ENCODE measurements at regions not wholly inside any gene's neighbourhood (a gene's known extent, or its start where the extent isn't known, plus 50 kb on each side); places are given as distances from the start of the nearest gene placed in this dataset.

DNA sequence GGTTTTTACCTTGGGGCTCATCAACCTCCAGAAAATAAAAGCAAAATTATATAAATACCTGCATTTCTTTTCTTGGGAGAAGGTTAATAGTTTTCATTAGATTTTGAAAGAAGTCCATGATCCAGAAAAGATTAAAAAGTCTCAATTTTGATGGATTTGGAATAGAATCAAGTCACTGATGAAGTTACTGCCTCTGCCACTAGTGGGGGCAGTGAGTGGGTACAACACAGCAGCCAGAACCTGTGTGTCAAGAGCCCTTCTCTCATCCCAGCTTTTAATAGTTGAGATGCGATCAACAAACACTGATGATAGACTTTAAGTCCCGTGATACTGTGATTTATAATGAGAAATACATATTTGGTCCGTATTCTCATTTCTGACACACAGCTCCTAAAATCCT is 686.7 kb downstream of the DIAPH3 start:
- WGBS (ENCODE audit: insufficient coverage), result no CpG with 5 or more reads among the region's 3 CpGs
- Histone ChIP-seq H3K27me3 (replicated peaks in 1 of 2; ENCODE audit: control insufficient read depth in 2 of 2, extremely low read depth in 1 of 2, insufficient read depth in 2 of 2, low read length in 1 of 2) (no peaks in the 10 kb centered on the region), H3K4me1 (ENCODE audit: control insufficient read depth in 1 of 2, extremely low read depth in 1 of 2, insufficient read depth in 2 of 2, low read length in 2 of 2) (no peaks in the 10 kb centered on the region), H3K9me3 (no peaks in the 10 kb centered on the region), H3K36me3 (ENCODE audit: control insufficient read depth in 2 of 2, extremely low read depth in 1 of 2, insufficient read depth in 1 of 2, low read length in 1 of 2) (no peaks in the 10 kb centered on the region), H3K27ac (ENCODE audit: low read length) (no peak overlapping the region), H3K4me3 (ENCODE audit: control insufficient read depth in 1 of 2, extremely low read depth in 1 of 2, low read length in 1 of 2) (no peak overlapping the region)
- ChIA-PET CTCF (no interaction called here), POLR2A (no interaction called here)
- Mint-ChIP-seq H3K27me3 (peaks cover 0 to 4% of the 10 kb centered on the region in 2 donors), H3K36me3 (no peaks in the 10 kb centered on the region), H3K4me1 (no peaks in the 10 kb centered on the region), H3K27ac (no peak overlapping the region), H3K4me3 (no peak overlapping the region), H3K9me3 (no peaks in the 10 kb centered on the region)
- ATAC-seq (replicated peaks in 1 of 4), result no peak
- DNase-seq, result no peak

DNA sequence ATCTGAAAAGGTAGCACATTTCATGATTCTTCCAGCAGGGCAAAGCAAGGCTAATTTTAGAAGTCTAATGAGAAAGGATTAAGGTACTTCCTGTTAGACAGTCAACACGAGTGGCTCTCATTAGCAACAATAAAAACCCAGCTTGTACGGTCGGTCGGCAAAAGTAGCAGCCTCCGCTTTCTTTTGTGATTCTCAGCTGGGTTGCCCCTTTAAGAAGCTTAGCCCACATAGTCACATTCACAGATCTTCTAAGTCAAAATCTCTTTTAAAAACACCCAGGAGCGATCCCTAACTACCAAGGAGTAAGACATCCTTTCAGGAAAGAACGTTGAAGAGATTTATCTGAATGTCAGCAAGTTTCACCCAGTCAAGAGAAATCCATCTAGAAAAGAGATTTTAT is 684.8 kb downstream of the DIAPH3 start:
- no peaks in the 10 kb centered on the region for H3K9me3 Mint-ChIP-seq

DNA sequence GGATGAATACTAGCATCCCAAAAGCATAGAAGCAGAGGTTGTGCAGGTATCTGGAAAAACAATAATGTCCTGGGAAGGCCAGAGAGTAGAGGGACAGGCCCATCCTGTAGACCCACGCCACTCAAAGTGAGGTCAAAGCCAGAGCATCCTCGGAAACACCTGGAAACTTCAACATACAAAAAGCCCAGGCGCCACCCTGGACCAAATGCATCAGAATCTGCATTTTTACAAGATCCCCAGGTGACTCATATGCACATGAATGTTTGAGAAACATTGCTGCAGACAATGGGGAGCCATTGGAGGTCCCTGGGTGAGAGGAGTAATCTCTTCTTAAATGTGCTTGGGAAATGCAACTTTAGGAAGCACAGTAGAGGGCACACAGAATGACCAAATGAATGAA is 684.1 kb downstream of the DIAPH3 start:
- no peaks in the 10 kb centered on the region for H3K36me3 Mint-ChIP-seq
- ATAC-seq (replicated peaks in 1 of 4) (no peak), DNase-seq (no peak)
- no peaks in the 10 kb centered on the region for H3K9me3 Mint-ChIP-seq
- H3K27ac ChIP-seq (ENCODE audit: low read length), result no peak overlapping the region
- no peak overlapping the region for H3K4me3 ChIP-seq (ENCODE audit: control insufficient read depth in 1 of 2, extremely low read depth in 1 of 2, low read length in 1 of 2)
- no peak overlapping the region for H3K4me3 Mint-ChIP-seq
- CTCF ChIA-PET, result no interaction called here
- no peaks in the 10 kb centered on the region for H3K4me1 Mint-ChIP-seq
- H3K27me3 ChIP-seq (replicated peaks in 1 of 2; ENCODE audit: control insufficient read depth in 2 of 2, extremely low read depth in 1 of 2, insufficient read depth in 2 of 2, low read length in 1 of 2), result no peaks in the 10 kb centered on the region
- no peak overlapping the region for H3K27ac Mint-ChIP-seq
- WGBS (ENCODE audit: insufficient coverage), result no CpG with 5 or more reads among the region's 3 CpGs
- POLR2A ChIA-PET, result no interaction called here
- no peaks in the 10 kb centered on the region for H3K4me1 ChIP-seq (ENCODE audit: control insufficient read depth in 1 of 2, extremely low read depth in 1 of 2, insufficient read depth in 2 of 2, low read length in 2 of 2)
- H3K27me3 Mint-ChIP-seq, result peaks cover 0 to 5% of the 10 kb centered on the region in 2 donors
- H3K9me3 ChIP-seq, result no peaks in the 10 kb centered on the region
- H3K36me3 ChIP-seq (ENCODE audit: control insufficient read depth in 2 of 2, extremely low read depth in 1 of 2, insufficient read depth in 1 of 2, low read length in 1 of 2), result no peaks in the 10 kb centered on the region

More for the DNA sequence above, 684.8 kb downstream of the DIAPH3 start:
- H3K36me3 ChIP-seq (ENCODE audit: control insufficient read depth in 2 of 2, extremely low read depth in 1 of 2, insufficient read depth in 1 of 2, low read length in 1 of 2), result no peaks in the 10 kb centered on the region
- no peaks in the 10 kb centered on the region for H3K4me1 Mint-ChIP-seq
- H3K4me3 Mint-ChIP-seq, result no peak overlapping the region
- no peaks in the 10 kb centered on the region for H3K36me3 Mint-ChIP-seq
- H3K27me3 ChIP-seq (replicated peaks in 1 of 2; ENCODE audit: control insufficient read depth in 2 of 2, extremely low read depth in 1 of 2, insufficient read depth in 2 of 2, low read length in 1 of 2), result no peaks in the 10 kb centered on the region
- H3K4me3 ChIP-seq (ENCODE audit: control insufficient read depth in 1 of 2, extremely low read depth in 1 of 2, low read length in 1 of 2), result no peak overlapping the region
- no peaks in the 10 kb centered on the region for H3K4me1 ChIP-seq (ENCODE audit: control insufficient read depth in 1 of 2, extremely low read depth in 1 of 2, insufficient read depth in 2 of 2, low read length in 2 of 2)
- no peak overlapping the region for H3K27ac Mint-ChIP-seq
- ChIA-PET CTCF (no interaction called here), POLR2A (no interaction called here)
- WGBS (ENCODE audit: insufficient coverage), result 90% methylated on average over 4 of the region's 7 CpGs
- DNase-seq, result no peak
- ATAC-seq (replicated peaks in 1 of 4), result no peak
- H3K9me3 ChIP-seq, result no peaks in the 10 kb centered on the region
- H3K27ac ChIP-seq (ENCODE audit: low read length), result no peak overlapping the region
- H3K27me3 Mint-ChIP-seq, result peaks cover 0 to 5% of the 10 kb centered on the region in 2 donors

DNA sequence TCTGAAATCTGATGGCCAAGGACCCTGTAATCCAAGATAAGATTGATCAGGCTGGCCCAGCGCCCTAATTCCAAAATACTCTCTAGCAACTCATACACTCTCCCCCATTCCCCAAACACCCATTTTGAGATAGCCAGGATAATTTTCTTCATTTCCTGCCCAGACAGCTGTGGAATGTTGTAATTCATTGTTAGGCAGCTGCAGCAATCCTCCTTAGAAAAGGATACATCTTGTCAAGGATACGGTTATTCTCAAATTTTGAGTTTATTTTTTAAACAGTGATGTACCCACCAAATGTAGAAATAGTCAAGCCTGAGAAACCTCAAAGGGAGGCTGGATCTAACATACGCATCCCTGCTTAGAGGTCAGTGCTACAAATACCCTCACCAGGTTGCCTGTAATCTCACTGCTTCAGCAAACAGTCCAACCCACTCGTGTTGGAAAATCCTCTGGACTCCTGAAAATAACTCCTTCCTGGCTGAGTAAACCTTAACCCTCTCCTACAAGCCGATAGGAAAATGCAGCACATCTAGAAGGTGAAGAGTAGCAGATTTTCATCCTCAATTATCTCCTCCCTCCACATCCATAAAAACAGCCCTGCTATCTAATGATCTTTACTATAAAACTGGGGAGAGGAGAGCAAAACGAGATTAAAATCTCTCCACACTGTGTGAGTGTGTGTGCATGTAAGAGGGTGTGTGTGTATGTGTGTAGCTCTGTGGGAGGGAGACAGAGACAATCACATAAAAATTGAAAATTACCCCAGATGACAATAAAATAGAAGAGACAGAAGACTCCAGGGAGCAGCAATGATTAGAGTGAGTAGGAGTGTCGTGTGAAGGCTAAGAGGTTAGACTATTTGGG is 683.1 kb downstream of the DIAPH3 start:
- Mint-ChIP-seq H3K27ac (no peak overlapping the region), H3K27me3 (peaks cover 0 to 5% of the 10 kb centered on the region in 2 donors), H3K4me3 (no peak overlapping the region), H3K9me3 (no peaks in the 10 kb centered on the region), H3K36me3 (no peaks in the 10 kb centered on the region), H3K4me1 (no peaks in the 10 kb centered on the region)
- WGBS (ENCODE audit: insufficient coverage), result 83% methylated on average over 2 of the region's 7 CpGs
- no peaks in the 10 kb centered on the region for H3K27me3 ChIP-seq (replicated peaks in 1 of 2; ENCODE audit: control insufficient read depth in 2 of 2, extremely low read depth in 1 of 2, insufficient read depth in 2 of 2, low read length in 1 of 2)
- H3K4me1 ChIP-seq (ENCODE audit: control insufficient read depth in 1 of 2, extremely low read depth in 1 of 2, insufficient read depth in 2 of 2, low read length in 2 of 2), result no peaks in the 10 kb centered on the region
- H3K36me3 ChIP-seq (ENCODE audit: control insufficient read depth in 2 of 2, extremely low read depth in 1 of 2, insufficient read depth in 1 of 2, low read length in 1 of 2), result no peaks in the 10 kb centered on the region
- H3K27ac ChIP-seq (ENCODE audit: low read length), result no peak overlapping the region
- H3K9me3 ChIP-seq, result no peaks in the 10 kb centered on the region
- H3K4me3 ChIP-seq (ENCODE audit: control insufficient read depth in 1 of 2, extremely low read depth in 1 of 2, low read length in 1 of 2), result no peak overlapping the region
- CTCF ChIA-PET, result no interaction called here
- ATAC-seq (replicated peaks in 1 of 4) (no peak), DNase-seq (no peak)
- POLR2A ChIA-PET, result no interaction called here

DNA sequence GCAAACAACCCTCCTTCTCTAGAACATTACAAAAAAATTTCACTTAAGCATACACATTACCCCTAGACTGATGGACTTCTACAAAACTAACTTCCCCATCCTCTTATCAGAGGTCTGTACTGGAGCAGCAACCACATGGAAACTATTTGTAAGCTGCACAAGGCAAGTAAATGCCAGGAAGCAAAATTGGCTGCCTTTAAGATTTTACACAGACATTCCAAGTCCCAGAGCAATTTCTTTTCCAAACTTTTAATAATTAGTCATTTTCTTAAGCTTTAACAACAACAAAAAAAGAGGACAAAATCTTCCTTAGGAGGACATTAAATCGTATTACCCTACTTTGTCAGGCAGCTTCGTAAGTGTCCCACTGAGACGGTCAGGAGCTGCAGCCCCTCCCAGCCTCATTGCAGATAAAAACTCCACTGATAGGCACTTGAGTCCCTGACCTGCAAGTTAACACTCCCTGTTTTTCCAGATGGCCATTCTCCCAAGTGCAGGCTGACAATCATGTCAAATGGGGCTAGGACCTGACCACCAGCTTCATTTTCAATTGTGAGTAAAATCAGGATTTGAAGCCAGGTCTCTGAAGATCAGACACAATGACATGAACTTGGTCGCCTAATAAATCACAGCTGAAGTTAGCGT is 680.1 kb downstream of the DIAPH3 start:
- H3K9me3 Mint-ChIP-seq, result no peaks in the 10 kb centered on the region
- CTCF ChIA-PET, result interaction anchor here in 1 of 2 donors (0.6 kb wide), 1 partner anchor 843 kb away, joined by 3 read pairs; no protein-coding TSS in a partner anchor
- no peaks in the 10 kb centered on the region for H3K36me3 ChIP-seq (ENCODE audit: control insufficient read depth in 2 of 2, extremely low read depth in 1 of 2, insufficient read depth in 1 of 2, low read length in 1 of 2)

DNA sequence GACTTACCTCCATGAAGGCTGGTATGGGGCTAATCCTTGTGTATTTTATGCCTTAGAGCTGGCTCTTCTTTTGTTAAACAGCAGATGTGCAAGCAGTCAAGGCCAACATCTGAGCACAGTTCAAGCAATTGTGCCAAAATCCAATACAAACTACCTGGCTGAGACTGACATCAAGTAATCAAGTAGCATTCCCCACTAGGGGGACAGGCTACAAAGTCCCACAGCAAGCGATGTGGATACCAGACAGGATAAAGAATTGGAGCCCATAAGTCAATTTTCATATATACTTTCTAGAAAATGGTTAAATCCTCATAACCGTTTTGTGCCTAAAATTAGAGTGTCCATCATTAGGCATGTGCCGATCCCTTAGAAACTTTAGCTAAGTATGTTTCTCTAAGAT is 675.8 kb downstream of the DIAPH3 start:
- CTCF ChIA-PET, result no interaction called here
- no peak overlapping the region for H3K27ac ChIP-seq (ENCODE audit: low read length)
- H3K27me3 ChIP-seq (replicated peaks in 1 of 2; ENCODE audit: control insufficient read depth in 2 of 2, extremely low read depth in 1 of 2, insufficient read depth in 2 of 2, low read length in 1 of 2), result no peaks in the 10 kb centered on the region
- Mint-ChIP-seq H3K27ac (no peak overlapping the region), H3K9me3 (no peaks in the 10 kb centered on the region), H3K27me3 (peaks cover 7 to 12% of the 10 kb centered on the region in 2 donors), H3K4me1 (no peaks in the 10 kb centered on the region), H3K4me3 (no peak overlapping the region), H3K36me3 (no peaks in the 10 kb centered on the region)
- DNase-seq (no peak), ATAC-seq (replicated peaks in 1 of 4) (no peak)
- H3K4me1 ChIP-seq (ENCODE audit: control insufficient read depth in 1 of 2, extremely low read depth in 1 of 2, insufficient read depth in 2 of 2, low read length in 2 of 2), result no peaks in the 10 kb centered on the region
- no peaks in the 10 kb centered on the region for H3K36me3 ChIP-seq (ENCODE audit: control insufficient read depth in 2 of 2, extremely low read depth in 1 of 2, insufficient read depth in 1 of 2, low read length in 1 of 2)
- no peak overlapping the region for H3K4me3 ChIP-seq (ENCODE audit: control insufficient read depth in 1 of 2, extremely low read depth in 1 of 2, low read length in 1 of 2)
- POLR2A ChIA-PET, result no interaction called here
- WGBS (ENCODE audit: insufficient coverage), result no CpG with 5 or more reads among the region's 3 CpGs
- H3K9me3 ChIP-seq, result no peaks in the 10 kb centered on the region

More for the DNA sequence above, 680.1 kb downstream of the DIAPH3 start:
- Histone ChIP-seq H3K27ac (ENCODE audit: low read length) (no peak overlapping the region), H3K4me1 (ENCODE audit: control insufficient read depth in 1 of 2, extremely low read depth in 1 of 2, insufficient read depth in 2 of 2, low read length in 2 of 2) (no peaks in the 10 kb centered on the region), H3K27me3 (replicated peaks in 1 of 2; ENCODE audit: control insufficient read depth in 2 of 2, extremely low read depth in 1 of 2, insufficient read depth in 2 of 2, low read length in 1 of 2) (no peaks in the 10 kb centered on the region), H3K9me3 (no peaks in the 10 kb centered on the region), H3K4me3 (ENCODE audit: control insufficient read depth in 1 of 2, extremely low read depth in 1 of 2, low read length in 1 of 2) (no peak overlapping the region)
- no peak for DNase-seq
- H3K27me3 Mint-ChIP-seq, result peaks cover 4 to 10% of the 10 kb centered on the region in 2 donors
- no peaks in the 10 kb centered on the region for H3K36me3 Mint-ChIP-seq
- H3K4me1 Mint-ChIP-seq, result no peaks in the 10 kb centered on the region
- no peak overlapping the region for H3K27ac Mint-ChIP-seq
- POLR2A ChIA-PET, result no interaction called here
- H3K4me3 Mint-ChIP-seq, result no peak overlapping the region
- no peak for ATAC-seq (replicated peaks in 1 of 4)
- WGBS (ENCODE audit: insufficient coverage), result 89% methylated on average over 5 of the region's 5 CpGs

Data from T-cell (primary cell).